ENCODE measurements at regions not wholly inside any gene's neighbourhood (a gene's known extent, or its start where the extent isn't known, plus 50 kb on each side); places are given as distances from the start of the nearest gene placed in this dataset.

- no peak for FAIRE-seq
- Histone ChIP-seq H3K4me2 (no peak overlapping the region), H3K27ac (no peak overlapping the region), H3K9me3 (no peaks in the 10 kb centered on the region), H3K4me1 (no peaks in the 10 kb centered on the region), H3K4me3 (no peak overlapping the region)
- ATAC-seq = no peak
- no peak for DNase-seq (ENCODE audit: low read depth in 1 of 2, low spot score in 1 of 2)
- CTCF ChIA-PET = no interaction called here
- 41% methylated on average over 1 of the region's 1 CpG for WGBS (ENCODE audit: missing lambda C conversion rate)
- no peak for TF ChIP-seq HOXB13 (CRISPR knock-in tag; IDR thresholded peaks at IDR 0.05; ENCODE audit: low read depth)
- TF ChIP-seq ESRRA (IDR thresholded peaks at IDR 0.05; ENCODE audit: borderline replicate concordance, low read length) = no peak
- TF ChIP-seq EHMT2 (IDR thresholded peaks at IDR 0.05; ENCODE audit: low read depth) = no peak
- TF ChIP-seq NPAS2 (CRISPR knock-in tag; IDR thresholded peaks at IDR 0.05; ENCODE audit: borderline replicate concordance) = no peak
- TF ChIP-seq HEYL (CRISPR knock-in tag; IDR thresholded peaks at IDR 0.05) = no peak
- no peak for TF ChIP-seq ELK1 (IDR thresholded peaks at IDR 0.05; ENCODE audit: low read depth, low read length)
- TF ChIP-seq CTCF (IDR thresholded peaks at IDR 0.05) = no peak
- TF ChIP-seq JUNB (IDR thresholded peaks at IDR 0.05) = no peak
- no peak for TF ChIP-seq FOSL2 (IDR thresholded peaks at IDR 0.05)
- TF ChIP-seq FOSL2 (CRISPR knock-in tag; IDR thresholded peaks at IDR 0.05) = no peak
- no peak for TF ChIP-seq EHF (CRISPR knock-in tag; IDR thresholded peaks at IDR 0.05)
- TF ChIP-seq RFX5 (IDR thresholded peaks at IDR 0.05) = no peak
- no peak for TF ChIP-seq SREBF2 (IDR thresholded peaks at IDR 0.05)
- POLR2A ChIA-PET = no interaction called here
These were observed 239.7 kb upstream of the KITLG start for GRCh38 chr12:88820012-88820411.

- Histone ChIP-seq H3K4me3 (no peak overlapping the region), H3K27ac (no peak overlapping the region), H3K9me3 (no peaks in the 10 kb centered on the region), H3K4me2 (no peak overlapping the region), H3K4me1 (no peaks in the 10 kb centered on the region)
- DNase-seq (ENCODE audit: low read depth in 1 of 2, low spot score in 1 of 2) (no peak), ATAC-seq (no peak), FAIRE-seq (peak; percentile 7)
- TF ChIP-seq CHD2 (IDR thresholded peaks at IDR 0.05; ENCODE audit: low read length, partially characterized antibody) (no peak), SREBF2 (IDR thresholded peaks at IDR 0.05) (no peak), TFCP2L1 (CRISPR knock-in tag; IDR thresholded peaks at IDR 0.05) (no peak), EHF (CRISPR knock-in tag; IDR thresholded peaks at IDR 0.05) (no peak), RCOR1 (IDR thresholded peaks at IDR 0.05; ENCODE audit: low read depth, low read length) (no peak), FOSL2 (IDR thresholded peaks at IDR 0.05) (no peak), FOSL2 (CRISPR knock-in tag; IDR thresholded peaks at IDR 0.05) (no peak), BCL3 (IDR thresholded peaks at IDR 0.05) (no peak), POLR2A (IDR thresholded peaks at IDR 0.05; ENCODE audit: low read length) (no peak), EHMT2 (IDR thresholded peaks at IDR 0.05; ENCODE audit: low read depth) (no peak), ATOH8 (CRISPR knock-in tag; IDR thresholded peaks at IDR 0.05; ENCODE audit: low read depth) (no peak), JUN (IDR thresholded peaks at IDR 0.05) (no peak), HES2 (IDR thresholded peaks at IDR 0.05) (no peak), MAX (IDR thresholded peaks at IDR 0.05) (no peak)
- ChIA-PET POLR2A (no interaction called here), CTCF (interaction anchor here (0.8 to 1.1 kb wide), 2 partner anchors 17 to 140 kb away, joined by 3 to 4 read pairs; no protein-coding TSS in a partner anchor)
These were observed 235.9 kb upstream of the KITLG start for GRCh38 chr12:88816201-88816600.
